ENCODE measurements at regions not wholly inside any gene's neighbourhood (a gene's known extent, or its start where the extent isn't known, plus 50 kb on each side); places are given as distances from the start of the nearest gene placed in this dataset.
"Not testable (repeated sequence)": the region's sequence is repeated elsewhere in the genome, so short reads cannot be mapped to it uniquely, and the experiment has no call there.

- not testable (repeated sequence) for H3K4me3 ChIP-seq (ENCODE audit: low read depth in 1 of 2, low read length in 2 of 2); H3K9me3 ChIP-seq (ENCODE audit: control insufficient read depth in 1 of 2, low read length in 2 of 2); H3K27me3 ChIP-seq (ENCODE audit: low read depth, low read length); H3K36me3 ChIP-seq (ENCODE audit: control insufficient read depth in 1 of 2, insufficient read depth in 2 of 2, low read length in 2 of 2); H3K27ac ChIP-seq (ENCODE audit: low read length); H3K4me1 ChIP-seq (ENCODE audit: control insufficient read depth in 1 of 2, insufficient read depth in 2 of 2, low read length in 2 of 2)
These were observed 178.1 kb upstream of the CLINT1 start for GRCh38 chr5:158036983-158037595.

GRCh38 chr5:158034586-158034985, 175.6 kb upstream of the CLINT1 start:
- not testable (repeated sequence) for H3K4me3 ChIP-seq (ENCODE audit: low read depth in 1 of 2, low read length in 2 of 2); H3K9me3 ChIP-seq (ENCODE audit: control insufficient read depth in 1 of 2, low read length in 2 of 2); H3K27me3 ChIP-seq (ENCODE audit: low read depth, low read length); H3K4me1 ChIP-seq (ENCODE audit: control insufficient read depth in 1 of 2, insufficient read depth in 2 of 2, low read length in 2 of 2); H3K27ac ChIP-seq (ENCODE audit: low read length); H3K36me3 ChIP-seq (ENCODE audit: control insufficient read depth in 1 of 2, insufficient read depth in 2 of 2, low read length in 2 of 2)

- Histone ChIP-seq H3K27me3 (ENCODE audit: low read depth, low read length) (no peaks in the 10 kb centered on the region), H3K27ac (ENCODE audit: low read length) (no peak overlapping the region), H3K36me3 (ENCODE audit: control insufficient read depth in 1 of 2, insufficient read depth in 2 of 2, low read length in 2 of 2) (no peaks in the 10 kb centered on the region)
These were observed 174.8 kb upstream of the CLINT1 start for GRCh38 chr5:158033724-158034123.

GRCh38 chr5:158033076-158033475, 174.1 kb upstream of the CLINT1 start:
- Histone ChIP-seq H3K36me3 (ENCODE audit: control insufficient read depth in 1 of 2, insufficient read depth in 2 of 2, low read length in 2 of 2) (no peaks in the 10 kb centered on the region), H3K27me3 (ENCODE audit: low read depth, low read length) (no peaks in the 10 kb centered on the region), H3K9me3 (ENCODE audit: control insufficient read depth in 1 of 2, low read length in 2 of 2) (peaks cover 0 to 4% of the 10 kb centered on the region in 2 donors), H3K27ac (ENCODE audit: low read length) (no peak overlapping the region), H3K4me3 (ENCODE audit: low read depth in 1 of 2, low read length in 2 of 2) (no peak overlapping the region), H3K4me1 (ENCODE audit: control insufficient read depth in 1 of 2, insufficient read depth in 2 of 2, low read length in 2 of 2) (no peaks in the 10 kb centered on the region)

More at GRCh38 chr5:158033724-158034123, 174.8 kb upstream of the CLINT1 start:
- H3K9me3 ChIP-seq (ENCODE audit: control insufficient read depth in 1 of 2, low read length in 2 of 2), result peaks cover 0 to 4% of the 10 kb centered on the region in 2 donors
- H3K4me3 ChIP-seq (ENCODE audit: low read depth in 1 of 2, low read length in 2 of 2), result no peak overlapping the region
- no peaks in the 10 kb centered on the region for H3K4me1 ChIP-seq (ENCODE audit: control insufficient read depth in 1 of 2, insufficient read depth in 2 of 2, low read length in 2 of 2)

GRCh38 chr5:158032246-158032645, 173.3 kb upstream of the CLINT1 start:
- Histone ChIP-seq H3K4me1 (ENCODE audit: control insufficient read depth in 1 of 2, insufficient read depth in 2 of 2, low read length in 2 of 2) (no peaks in the 10 kb centered on the region), H3K9me3 (ENCODE audit: control insufficient read depth in 1 of 2, low read length in 2 of 2) (peaks cover 0 to 4% of the 10 kb centered on the region in 2 donors), H3K36me3 (ENCODE audit: control insufficient read depth in 1 of 2, insufficient read depth in 2 of 2, low read length in 2 of 2) (no peaks in the 10 kb centered on the region), H3K4me3 (ENCODE audit: low read depth in 1 of 2, low read length in 2 of 2) (no peak overlapping the region), H3K27me3 (ENCODE audit: low read depth, low read length) (no peaks in the 10 kb centered on the region), H3K27ac (ENCODE audit: low read length) (no peak overlapping the region)

- H3K9me3 ChIP-seq (ENCODE audit: control insufficient read depth in 1 of 2, low read length in 2 of 2), result no peaks in the 10 kb centered on the region
- H3K36me3 ChIP-seq (ENCODE audit: control insufficient read depth in 1 of 2, insufficient read depth in 2 of 2, low read length in 2 of 2), result no peaks in the 10 kb centered on the region
- H3K27ac ChIP-seq (ENCODE audit: low read length), result no peak overlapping the region
- no peaks in the 10 kb centered on the region for H3K4me1 ChIP-seq (ENCODE audit: control insufficient read depth in 1 of 2, insufficient read depth in 2 of 2, low read length in 2 of 2)
- H3K4me3 ChIP-seq (ENCODE audit: low read depth in 1 of 2, low read length in 2 of 2), result no peak overlapping the region
- H3K27me3 ChIP-seq (ENCODE audit: low read depth, low read length), result no peaks in the 10 kb centered on the region
These were observed 169.1 kb upstream of the CLINT1 start for GRCh38 chr5:158027806-158028775.

- Histone ChIP-seq H3K4me3 (ENCODE audit: low read depth in 1 of 2, low read length in 2 of 2) (no peak overlapping the region), H3K36me3 (ENCODE audit: control insufficient read depth in 1 of 2, insufficient read depth in 2 of 2, low read length in 2 of 2) (no peaks in the 10 kb centered on the region), H3K4me1 (ENCODE audit: control insufficient read depth in 1 of 2, insufficient read depth in 2 of 2, low read length in 2 of 2) (no peaks in the 10 kb centered on the region), H3K9me3 (ENCODE audit: control insufficient read depth in 1 of 2, low read length in 2 of 2) (no peaks in the 10 kb centered on the region), H3K27ac (ENCODE audit: low read length) (no peak overlapping the region), H3K27me3 (ENCODE audit: low read depth, low read length) (no peaks in the 10 kb centered on the region)
These were observed 167.5 kb upstream of the CLINT1 start for GRCh38 chr5:158026304-158027031.

- Histone ChIP-seq H3K36me3 (ENCODE audit: control insufficient read depth in 1 of 2, insufficient read depth in 2 of 2, low read length in 2 of 2) (no peaks in the 10 kb centered on the region), H3K27me3 (ENCODE audit: low read depth, low read length) (no peaks in the 10 kb centered on the region), H3K4me3 (ENCODE audit: low read depth in 1 of 2, low read length in 2 of 2) (no peak overlapping the region), H3K27ac (ENCODE audit: low read length) (no peak overlapping the region), H3K9me3 (ENCODE audit: control insufficient read depth in 1 of 2, low read length in 2 of 2) (no peaks in the 10 kb centered on the region), H3K4me1 (ENCODE audit: control insufficient read depth in 1 of 2, insufficient read depth in 2 of 2, low read length in 2 of 2) (no peaks in the 10 kb centered on the region)
These were observed 164.3 kb upstream of the CLINT1 start for GRCh38 chr5:158023266-158023665.

- Histone ChIP-seq H3K9me3 (ENCODE audit: control insufficient read depth in 1 of 2, low read length in 2 of 2) (no peaks in the 10 kb centered on the region), H3K27ac (ENCODE audit: low read length) (no peak overlapping the region), H3K4me1 (ENCODE audit: control insufficient read depth in 1 of 2, insufficient read depth in 2 of 2, low read length in 2 of 2) (no peaks in the 10 kb centered on the region)
These were observed 163.9 kb upstream of the CLINT1 start for GRCh38 chr5:158022837-158023236.

GRCh38 chr5:158022393-158022792, 163.4 kb upstream of the CLINT1 start:
- no peaks in the 10 kb centered on the region for H3K27me3 ChIP-seq (ENCODE audit: low read depth, low read length)
- no peak overlapping the region for H3K27ac ChIP-seq (ENCODE audit: low read length)
- H3K9me3 ChIP-seq (ENCODE audit: control insufficient read depth in 1 of 2, low read length in 2 of 2), result no peaks in the 10 kb centered on the region
- no peaks in the 10 kb centered on the region for H3K36me3 ChIP-seq (ENCODE audit: control insufficient read depth in 1 of 2, insufficient read depth in 2 of 2, low read length in 2 of 2)
- H3K4me1 ChIP-seq (ENCODE audit: control insufficient read depth in 1 of 2, insufficient read depth in 2 of 2, low read length in 2 of 2), result no peaks in the 10 kb centered on the region
- H3K4me3 ChIP-seq (ENCODE audit: low read depth in 1 of 2, low read length in 2 of 2), result no peak overlapping the region

More at GRCh38 chr5:158022837-158023236, 163.9 kb upstream of the CLINT1 start:
- Histone ChIP-seq H3K4me3 (ENCODE audit: low read depth in 1 of 2, low read length in 2 of 2) (no peak overlapping the region), H3K27me3 (ENCODE audit: low read depth, low read length) (no peaks in the 10 kb centered on the region), H3K36me3 (ENCODE audit: control insufficient read depth in 1 of 2, insufficient read depth in 2 of 2, low read length in 2 of 2) (no peaks in the 10 kb centered on the region)
